Mucosa of descending colon (tissue), 3 donors: ENCODE measurements at regions not wholly inside any gene's neighbourhood (a gene's known extent, or its start where the extent isn't known, plus 50 kb on each side); places are given as distances from the start of the nearest gene placed in this dataset.

ENCODE experiments used
- ATAC-seq: fragments of 200-7000 bp; cut with Tn5 transposase; one replicate; pipeline ENCODE4 v1.9.1; 2020; ENCODE audit warnings: mild to moderate bottlenecking, moderate library complexity
- DNase-seq, 3 donors: peaks; one replicate each; pipeline ENCODE4 v3.0.0-alpha.2; 2020
- H3K36me3 ChIP-seq: fragments of 200-600 bp; one replicate; pipeline ENCODE4 v1.8.0; 2021; ENCODE audit warnings: low read depth, mild to moderate bottlenecking
- H3K4me1 ChIP-seq: fragments of 200-600 bp; one replicate; pipeline ENCODE4 v1.8.0; 2021; ENCODE audit warnings: low read depth, mild to moderate bottlenecking
- H3K4me3 ChIP-seq: fragments of 200-600 bp; one replicate; pipeline ENCODE4 v1.8.0; 2021; ENCODE audit warnings: mild to moderate bottlenecking
- H3K9me3 ChIP-seq: fragments of 200-600 bp; one replicate; pipeline ENCODE4 v1.8.0; 2021; ENCODE audit warnings: mild to moderate bottlenecking
- CTCF ChIP-seq: fragments of 200-600 bp; IDR thresholded peaks from one replicate; pipeline ENCODE4 v1.8.0; 2022; ENCODE audit warnings: antibody characterized with exemption, mild to moderate bottlenecking
- intact Hi-C, 2 donors: fragments of 100-400 bp; cut with DNase I in 1 of 2; cut with micrococcal nuclease in 1 of 2; formaldehyde crosslinking; loops; one replicate each; pipeline versions ENCODE4 v1.11.0 to v1.11.1; 2022; cut with DNase I, micrococcal nuclease
- donor health status: DM: no; HTN: no; CAD: no; lungs with moderate emphysema.
- donor health status: DM: no; HTN: no; CAD: no.
- donor health status: DM: no; HTN: yes; CAD: no.

DNA sequence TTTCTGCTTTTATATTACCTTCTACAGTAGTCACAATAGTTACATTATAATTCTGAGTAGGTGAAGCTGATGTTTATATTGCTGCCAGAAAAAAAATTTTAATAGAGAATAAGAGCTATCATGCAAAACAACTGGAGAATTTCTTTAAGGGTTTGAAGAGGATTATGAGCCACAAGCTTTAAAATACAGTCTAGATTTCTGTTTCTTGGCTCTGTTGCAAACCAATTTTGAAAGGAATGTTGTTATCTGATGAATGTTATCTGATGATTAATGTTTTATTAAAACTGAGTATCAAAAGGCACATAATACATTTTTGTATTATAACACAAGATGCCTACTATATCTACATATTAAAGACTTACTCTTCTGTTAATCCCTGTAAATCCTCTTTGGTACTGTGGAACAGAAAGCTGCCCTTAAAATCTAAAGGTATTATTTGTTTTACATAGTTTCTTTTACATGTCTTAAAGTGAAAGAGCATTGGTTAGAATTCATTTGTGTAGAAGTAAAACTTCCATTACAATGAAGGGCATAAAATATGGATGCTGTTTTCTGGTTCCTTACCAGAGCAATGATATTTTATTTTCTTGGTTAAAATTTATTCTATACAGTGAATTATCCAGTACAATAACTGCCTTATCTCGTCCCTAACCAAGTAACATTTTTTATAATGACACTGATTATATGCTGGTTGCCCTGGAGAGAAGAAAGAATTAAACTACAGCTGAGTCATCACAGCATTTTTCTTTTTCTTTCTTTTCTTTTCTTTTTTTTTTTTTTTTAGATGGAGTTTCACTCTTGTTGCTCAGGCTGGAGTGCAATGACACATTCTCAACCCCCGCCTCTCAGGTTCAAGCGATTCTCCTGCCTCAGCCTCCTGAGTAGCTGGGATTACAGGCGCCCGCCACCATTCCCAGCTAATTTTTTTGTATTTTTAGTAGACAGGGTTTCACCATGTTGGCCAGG, 205.7 kb downstream of the TANC2 start:
- no peaks in the 10 kb centered on the region for H3K36me3 ChIP-seq
- H3K4me3 ChIP-seq, result no peak overlapping the region
- intact Hi-C loops, result no loop called here
- H3K4me1 ChIP-seq, result no peaks in the 10 kb centered on the region
- ATAC-seq (no peak), DNase-seq (no peak)
- no peaks in the 10 kb centered on the region for H3K9me3 ChIP-seq
- TF ChIP-seq CTCF, result no peak

DNA sequence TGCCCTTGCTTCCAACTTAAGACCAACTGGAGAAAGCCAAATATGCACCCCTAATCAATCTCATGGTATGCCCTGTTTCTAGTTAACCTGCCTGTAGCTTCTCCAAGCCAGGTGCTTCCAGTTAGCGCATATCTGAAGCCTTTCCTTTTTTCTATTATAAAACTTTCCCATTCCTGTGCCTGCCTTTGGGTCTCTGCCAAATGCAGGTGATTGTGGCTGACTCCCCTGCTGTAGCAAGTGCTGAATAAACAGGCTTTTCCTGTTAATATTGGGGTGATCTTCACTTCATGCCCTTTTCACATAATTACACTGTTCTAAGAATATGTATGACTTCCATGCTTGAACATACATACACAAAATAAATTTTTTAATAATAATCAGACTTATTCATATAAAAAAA, 207.4 kb downstream of the TANC2 start:
- Histone ChIP-seq H3K36me3 (no peaks in the 10 kb centered on the region), H3K4me3 (no peak overlapping the region), H3K4me1 (no peaks in the 10 kb centered on the region), H3K9me3 (no peaks in the 10 kb centered on the region)
- intact Hi-C loops, result no loop called here
- ATAC-seq (no peak), DNase-seq (no peak)
- no peak for TF ChIP-seq CTCF

DNA sequence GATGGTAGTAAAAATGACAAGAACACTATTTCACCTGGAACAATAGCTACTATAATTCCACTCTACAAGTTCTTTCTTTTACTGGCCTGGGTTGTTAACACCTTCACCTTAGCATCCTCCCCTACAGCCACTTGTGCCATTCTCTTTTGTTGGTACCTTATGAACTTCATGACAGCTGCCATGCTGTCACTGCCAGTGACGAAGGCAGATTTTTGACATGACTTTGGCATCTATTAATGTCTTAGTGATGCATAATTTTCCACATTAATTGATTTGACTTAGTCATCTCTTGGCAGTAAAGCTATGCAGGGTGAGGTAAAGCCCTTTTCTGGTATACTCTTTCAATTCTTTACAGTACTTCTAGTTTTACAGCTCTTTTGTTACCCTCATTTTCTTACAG, 207.9 kb downstream of the TANC2 start:
- intact Hi-C loops, result no loop called here
- H3K36me3 ChIP-seq, result no peaks in the 10 kb centered on the region
- H3K4me1 ChIP-seq, result no peaks in the 10 kb centered on the region
- no peak for DNase-seq
- no peak overlapping the region for H3K4me3 ChIP-seq
- no peaks in the 10 kb centered on the region for H3K9me3 ChIP-seq
- TF ChIP-seq CTCF, result no peak
- ATAC-seq, result no peak

DNA sequence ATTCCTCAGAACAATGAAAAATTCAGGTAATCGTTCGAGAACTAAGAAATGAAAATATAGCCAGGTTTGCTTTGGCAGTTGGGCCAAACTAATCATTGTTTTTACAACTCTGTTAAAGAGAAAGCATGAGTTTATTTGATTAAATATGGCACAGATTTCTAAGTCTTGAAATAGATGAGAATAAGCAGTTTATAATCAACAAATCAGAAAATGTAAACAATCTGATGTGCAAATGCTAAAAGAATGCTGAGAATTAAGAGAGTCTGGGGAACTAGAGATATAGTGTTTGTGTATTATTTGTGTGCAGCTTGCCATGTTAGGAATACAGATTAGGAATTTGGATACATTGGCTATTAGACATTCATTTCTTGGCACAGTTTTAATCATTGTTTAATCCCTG, 212.5 kb downstream of the TANC2 start:
- TF ChIP-seq CTCF, result no peak
- ATAC-seq (no peak), DNase-seq (no peak)
- Histone ChIP-seq H3K4me1 (no peaks in the 10 kb centered on the region), H3K9me3 (no peaks in the 10 kb centered on the region), H3K36me3 (no peaks in the 10 kb centered on the region), H3K4me3 (no peak overlapping the region)
- intact Hi-C loops, result no loop called here

- Histone ChIP-seq H3K36me3 (no peaks in the 10 kb centered on the region), H3K4me1 (no peaks in the 10 kb centered on the region), H3K4me3 (no peak overlapping the region), H3K9me3 (no peaks in the 10 kb centered on the region)
- intact Hi-C loops, result no loop called here
- no peak for TF ChIP-seq CTCF
- ATAC-seq (no peak), DNase-seq (no peak)
Measured at GRCh38 chr17:63181856-63182255, 215.8 kb downstream of the TANC2 start.
